Liver (tissue), 2 donors: ENCODE measurements at regions not wholly inside any gene's neighbourhood (a gene's known extent, or its start where the extent isn't known, plus 50 kb on each side); places are given as distances from the start of the nearest gene placed in this dataset.

Experiments
- TF ChIP-seq, protein P1 (sequence below): fragments of 150-350 bp; IDR thresholded peaks from 2 replicates; pipeline ENCODE4 v1.5.1; 2017; ENCODE audit warnings: improper control_type of control experiment, low read depth, low read length; ENCODE audit not compliant: missing input control
- TF ChIP-seq, protein P2 (sequence below): IDR thresholded peaks from 2 replicates; pipeline ENCODE4 v1.6.1; 2016; ENCODE audit warnings: antibody characterized with exemption
- donor health status: healthy.

DNA sequence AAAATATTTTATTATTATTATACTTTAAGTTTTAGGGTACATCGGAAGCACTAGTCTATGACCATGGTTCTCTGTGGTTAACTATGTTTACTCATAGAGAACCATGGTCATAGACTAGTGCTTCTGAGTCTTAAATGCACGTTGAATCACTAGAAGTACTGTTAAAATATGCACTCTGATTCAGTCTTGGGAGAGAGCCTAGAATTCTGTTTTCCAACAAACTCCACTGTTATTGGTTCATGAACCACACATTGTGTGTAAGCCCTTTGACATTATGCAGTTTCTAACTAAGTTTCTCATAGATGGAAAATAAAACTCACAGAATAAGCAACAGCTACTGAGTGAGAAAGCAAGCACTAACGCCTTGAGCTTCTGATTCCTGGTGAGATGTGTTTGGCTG is 1120.6 kb downstream of the SORCS1 start:
- TF ChIP-seq, protein P1, sequence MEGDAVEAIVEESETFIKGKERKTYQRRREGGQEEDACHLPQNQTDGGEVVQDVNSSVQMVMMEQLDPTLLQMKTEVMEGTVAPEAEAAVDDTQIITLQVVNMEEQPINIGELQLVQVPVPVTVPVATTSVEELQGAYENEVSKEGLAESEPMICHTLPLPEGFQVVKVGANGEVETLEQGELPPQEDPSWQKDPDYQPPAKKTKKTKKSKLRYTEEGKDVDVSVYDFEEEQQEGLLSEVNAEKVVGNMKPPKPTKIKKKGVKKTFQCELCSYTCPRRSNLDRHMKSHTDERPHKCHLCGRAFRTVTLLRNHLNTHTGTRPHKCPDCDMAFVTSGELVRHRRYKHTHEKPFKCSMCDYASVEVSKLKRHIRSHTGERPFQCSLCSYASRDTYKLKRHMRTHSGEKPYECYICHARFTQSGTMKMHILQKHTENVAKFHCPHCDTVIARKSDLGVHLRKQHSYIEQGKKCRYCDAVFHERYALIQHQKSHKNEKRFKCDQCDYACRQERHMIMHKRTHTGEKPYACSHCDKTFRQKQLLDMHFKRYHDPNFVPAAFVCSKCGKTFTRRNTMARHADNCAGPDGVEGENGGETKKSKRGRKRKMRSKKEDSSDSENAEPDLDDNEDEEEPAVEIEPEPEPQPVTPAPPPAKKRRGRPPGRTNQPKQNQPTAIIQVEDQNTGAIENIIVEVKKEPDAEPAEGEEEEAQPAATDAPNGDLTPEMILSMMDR = no peak
- TF ChIP-seq, protein P2, sequence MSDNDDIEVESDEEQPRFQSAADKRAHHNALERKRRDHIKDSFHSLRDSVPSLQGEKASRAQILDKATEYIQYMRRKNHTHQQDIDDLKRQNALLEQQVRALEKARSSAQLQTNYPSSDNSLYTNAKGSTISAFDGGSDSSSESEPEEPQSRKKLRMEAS = no peak
